ENCODE measurements at regions not wholly inside any gene's neighbourhood (a gene's known extent, or its start where the extent isn't known, plus 50 kb on each side); places are given as distances from the start of the nearest gene placed in this dataset.

- TF ChIP-seq CTCF (conservative IDR thresholded peaks at IDR 0.05; ENCODE audit: low read depth, low read length) (no peak), RAD21 (IDR thresholded peaks at IDR 0.05; ENCODE audit: low read length) (no peak), NFE2L2 (IDR thresholded peaks at IDR 0.05; ENCODE audit: low read depth, low read length) (no peak), CEBPB (IDR thresholded peaks at IDR 0.05; ENCODE audit: low read depth, low read length) (no peak), POLR2A (IDR thresholded peaks at IDR 0.05; ENCODE audit: low read depth, low read length) (no peak), RFX5 (IDR thresholded peaks at IDR 0.05; ENCODE audit: low read depth, low read length) (no peak), MAFK (IDR thresholded peaks at IDR 0.05; ENCODE audit: low read depth, low read length) (no peak), BHLHE40 (IDR thresholded peaks at IDR 0.05; ENCODE audit: low read depth, low read length) (no peak), FOS (IDR thresholded peaks at IDR 0.05; ENCODE audit: low read depth, low read length) (no peak), ELK1 (IDR thresholded peaks at IDR 0.05; ENCODE audit: borderline replicate concordance, low read depth, low read length) (no peak), RCOR1 (IDR thresholded peaks at IDR 0.05; ENCODE audit: insufficient replicate concordance, low read length) (no peak), USF2 (IDR thresholded peaks at IDR 0.05; ENCODE audit: low read depth, low read length) (no peak), MAZ (IDR thresholded peaks at IDR 0.05; ENCODE audit: borderline replicate concordance, low read depth, low read length) (no peak)
Measured at GRCh38 chr5:63213256-63213655, 634.6 kb downstream of the LRRC70 start.

All from IMR-90 (cell line).